Astrocyte of the cerebellum (primary cell): ENCODE measurements at regions not wholly inside any gene's neighbourhood (a gene's known extent, or its start where the extent isn't known, plus 50 kb on each side); places are given as distances from the start of the nearest gene placed in this dataset.

ENCODE experiments used
- DNase-seq: peaks from one replicate; pipeline ENCODE4 v3.0.0-alpha.2; 2011; ENCODE audit warnings: low read depth
- H3K4me3 ChIP-seq: 2 replicates; pipeline ENCODE4 v1.5.1; 2011; ENCODE audit warnings: mild to moderate bottlenecking, low read depth, low read length, moderate library complexity
- in situ Hi-C: cut with HindIII; loops from 2 replicates; pipeline ENCODE4 v1.10.0; 2017; ENCODE audit warnings: low sequenced_read_pairs
- TF ChIP-seq, protein P1 (sequence below): IDR thresholded peaks from 2 replicates; pipeline ENCODE4 v1.5.1; 2012; ENCODE audit warnings: low read length, low read depth, moderate library complexity, mild to moderate bottlenecking; ENCODE audit errors: missing control alignments

DNA sequence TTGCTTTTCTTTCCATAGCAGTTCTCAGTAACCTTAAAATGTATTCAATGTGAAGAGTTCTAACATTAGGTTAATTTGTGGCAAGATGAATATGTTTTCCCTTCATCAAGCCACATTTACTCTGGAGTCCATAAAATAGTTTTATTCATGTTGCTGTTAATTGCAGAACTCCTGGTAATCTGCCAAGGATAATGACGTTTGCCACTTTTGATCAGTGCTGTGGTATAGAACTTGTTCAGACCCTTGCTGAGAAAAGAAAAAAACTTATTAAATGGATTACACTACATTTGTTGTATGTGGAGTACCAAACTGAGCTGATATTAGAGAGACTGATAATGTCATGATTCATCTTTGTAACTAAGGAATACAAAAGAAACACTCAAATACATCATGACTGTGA lies 212.4 kb upstream of the DMAC1 start:
- in situ Hi-C loops = no loop called here
- H3K4me3 ChIP-seq = no peak overlapping the region
- peak; percentile 3 for DNase-seq
- TF ChIP-seq, protein P1, sequence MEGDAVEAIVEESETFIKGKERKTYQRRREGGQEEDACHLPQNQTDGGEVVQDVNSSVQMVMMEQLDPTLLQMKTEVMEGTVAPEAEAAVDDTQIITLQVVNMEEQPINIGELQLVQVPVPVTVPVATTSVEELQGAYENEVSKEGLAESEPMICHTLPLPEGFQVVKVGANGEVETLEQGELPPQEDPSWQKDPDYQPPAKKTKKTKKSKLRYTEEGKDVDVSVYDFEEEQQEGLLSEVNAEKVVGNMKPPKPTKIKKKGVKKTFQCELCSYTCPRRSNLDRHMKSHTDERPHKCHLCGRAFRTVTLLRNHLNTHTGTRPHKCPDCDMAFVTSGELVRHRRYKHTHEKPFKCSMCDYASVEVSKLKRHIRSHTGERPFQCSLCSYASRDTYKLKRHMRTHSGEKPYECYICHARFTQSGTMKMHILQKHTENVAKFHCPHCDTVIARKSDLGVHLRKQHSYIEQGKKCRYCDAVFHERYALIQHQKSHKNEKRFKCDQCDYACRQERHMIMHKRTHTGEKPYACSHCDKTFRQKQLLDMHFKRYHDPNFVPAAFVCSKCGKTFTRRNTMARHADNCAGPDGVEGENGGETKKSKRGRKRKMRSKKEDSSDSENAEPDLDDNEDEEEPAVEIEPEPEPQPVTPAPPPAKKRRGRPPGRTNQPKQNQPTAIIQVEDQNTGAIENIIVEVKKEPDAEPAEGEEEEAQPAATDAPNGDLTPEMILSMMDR = no peak

DNA sequence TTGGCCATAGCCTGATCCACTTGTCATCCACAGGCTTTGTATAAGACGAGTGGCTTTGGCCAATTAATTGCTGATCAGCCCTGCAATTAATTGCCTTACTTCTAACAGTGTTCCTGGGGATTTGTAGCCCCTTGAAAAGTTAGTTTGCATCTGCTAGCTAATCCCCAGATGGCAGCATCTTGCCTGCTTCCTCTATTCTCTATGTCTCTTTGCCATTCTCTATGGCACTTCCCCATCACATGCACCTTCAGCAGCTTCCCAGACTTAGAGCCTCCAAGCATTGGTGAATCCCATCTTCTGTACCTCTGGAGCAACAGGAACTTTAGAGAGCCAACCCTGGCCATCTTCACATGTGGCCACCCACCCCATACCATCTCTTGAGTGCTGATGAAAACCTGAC lies 197.0 kb upstream of the DMAC1 start:
- TF ChIP-seq, protein P1 = no peak
- no peak overlapping the region for H3K4me3 ChIP-seq
- DNase-seq = no peak
- in situ Hi-C loops = no loop called here

DNA sequence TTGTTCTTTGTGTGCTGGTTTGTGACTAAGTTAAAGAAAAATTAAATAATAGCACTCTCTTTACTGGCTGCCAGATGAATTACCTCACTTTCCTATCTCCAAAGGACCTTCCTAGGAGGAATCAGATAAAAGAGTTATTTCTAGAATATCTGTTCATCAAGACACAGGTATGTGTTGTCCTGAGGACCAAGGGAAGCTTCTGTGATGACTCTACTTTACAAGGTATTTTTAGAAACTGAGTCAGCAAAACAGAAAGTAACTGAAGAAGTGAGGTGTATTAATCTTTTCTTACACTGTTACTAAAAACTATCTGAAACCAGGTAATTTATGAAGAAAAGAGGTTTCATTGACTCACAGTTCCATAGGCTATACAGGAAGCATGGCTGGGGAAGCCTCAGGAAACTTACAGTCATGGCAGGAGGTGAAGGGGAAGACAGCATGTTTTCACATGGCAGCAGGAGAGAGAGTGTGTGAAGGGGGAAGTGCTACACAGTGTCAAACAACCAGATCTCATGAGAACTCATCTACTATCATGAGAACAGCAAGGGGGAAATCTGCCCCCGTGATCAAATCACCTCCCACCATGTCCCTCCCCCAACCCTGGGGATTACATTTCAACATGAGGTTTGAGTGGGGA lies 189.2 kb upstream of the DMAC1 start:
- in situ Hi-C loops = no loop called here
- TF ChIP-seq, protein P1 = no peak
- H3K4me3 ChIP-seq = no peak overlapping the region
- DNase-seq = no peak

DNA sequence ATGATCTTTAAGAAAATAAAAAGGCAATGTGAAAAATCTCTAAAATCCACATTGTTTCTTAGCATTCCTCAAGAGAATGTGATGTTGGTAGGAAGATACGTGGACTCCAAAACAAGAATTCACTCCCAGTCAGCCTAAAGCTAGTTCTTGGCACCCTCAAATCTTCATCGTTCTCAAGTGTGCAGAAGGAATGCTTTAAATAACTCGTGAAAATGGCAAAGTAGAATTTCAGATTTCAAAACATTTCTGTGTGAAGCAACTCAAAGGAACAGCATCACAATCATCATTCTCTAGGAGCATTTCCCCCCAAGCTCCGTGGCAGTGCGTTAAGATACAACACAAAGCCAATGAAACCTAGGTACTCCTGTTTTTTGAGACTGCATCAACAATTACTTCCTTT lies 185.1 kb upstream of the DMAC1 start:
- in situ Hi-C loops = no loop called here
- TF ChIP-seq, protein P1 = no peak
- no peak for DNase-seq
- H3K4me3 ChIP-seq = no peak overlapping the region

DNA sequence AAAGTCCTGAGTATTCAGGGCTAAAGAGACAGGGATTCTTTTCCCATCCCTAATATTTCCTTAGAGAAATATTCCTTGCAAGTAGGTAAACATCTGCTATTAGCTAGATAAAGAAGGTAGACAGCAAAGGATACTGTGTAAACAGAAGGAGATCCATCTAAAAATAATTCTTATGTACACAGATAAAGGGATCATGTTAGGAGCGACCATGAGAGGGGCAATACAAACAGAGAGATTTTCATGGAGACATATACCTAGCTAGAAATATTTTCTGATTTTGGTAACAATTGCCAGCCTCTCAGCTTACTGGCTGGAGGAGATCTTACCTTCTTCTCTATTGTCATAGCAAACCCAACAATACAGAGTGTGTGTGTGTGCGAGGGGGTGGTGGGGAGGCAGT lies 184.6 kb upstream of the DMAC1 start:
- DNase-seq = no peak
- in situ Hi-C loops = no loop called here
- TF ChIP-seq, protein P1 = no peak
- no peak overlapping the region for H3K4me3 ChIP-seq

DNA sequence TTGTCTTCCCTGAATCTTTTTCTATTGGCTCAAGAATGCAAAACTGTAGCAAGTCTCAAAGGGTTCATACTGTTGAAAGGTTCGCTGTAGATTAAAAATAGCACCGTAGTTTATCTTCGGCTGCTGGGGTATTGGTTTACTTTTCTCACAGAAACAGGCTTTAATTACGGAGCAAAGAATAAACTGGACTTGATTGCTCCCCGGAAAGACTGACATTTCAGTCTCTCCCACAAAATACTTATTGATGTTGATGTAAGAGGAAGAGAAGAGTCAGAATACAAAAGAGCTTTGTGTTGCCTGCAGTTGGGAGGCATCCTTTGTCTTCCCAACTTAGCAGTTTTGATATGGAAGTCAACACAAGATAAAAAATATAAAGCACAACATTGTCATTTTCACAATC lies 183.9 kb upstream of the DMAC1 start:
- TF ChIP-seq, protein P1 = no peak

More for the DNA sequence above, 183.9 kb upstream of the DMAC1 start:
- no peak overlapping the region for H3K4me3 ChIP-seq
- no peak for DNase-seq
- in situ Hi-C loops = no loop called here
